GM12878 (cell line): ENCODE measurements at regions not wholly inside any gene's neighbourhood (a gene's known extent, or its start where the extent isn't known, plus 50 kb on each side); places are given as distances from the start of the nearest gene placed in this dataset.

Experiments
- ATAC-seq: fragments of 200-7000 bp; cut with Tn5 transposase; 3 replicates; pipeline ENCODE4 v1.9.1; 2020; ENCODE audit warnings: mild to moderate bottlenecking, moderate library complexity
- BruUV-seq: library from RNA; stranded (reverse); fragments of 400-500 nt; replicated peaks from 2 replicates; lab custom pipeline; 2021; lab: Mats Ljungman, UMichigan
- CTCF ChIA-PET: fragments of 300-600 bp; sonication (Branson Sonifier 250); formaldehyde crosslinking; extraction: SDS; loops from one replicate; lab custom pipeline; 2021; ENCODE audit warnings: inconsistent platforms; lab: Yijun Ruan, JAX
- POLR2A ChIA-PET: fragments of 350-600 bp; formaldehyde crosslinking; extraction: SDS; loops from one replicate; lab custom pipeline; 2021; ENCODE audit warnings: inconsistent platforms; lab: Charles Lee
- RAD21 ChIA-PET: fragments of 300-600 bp; sonication (Branson Sonifier 250); formaldehyde crosslinking; loops from one replicate; lab custom pipeline; 2023; ENCODE audit warnings: antibody characterized with exemption; ENCODE audit not compliant: unreplicated experiment; lab: Charles Lee
- SMC1A ChIA-PET: fragments of 300-600 bp; sonication (Branson Sonifier 250); formaldehyde crosslinking; loops from one replicate; lab custom pipeline; 2023; ENCODE audit not compliant: unreplicated experiment, uncharacterized antibody; lab: Charles Lee
- DNase-seq: peaks from one replicate; pipeline ENCODE4 v3.0.0-alpha.2; 2011; ENCODE audit warnings: low read depth, low spot score
- FAIRE-seq: peaks from 3 replicates; lab custom pipeline; 2011; peaks lifted over from hg19 to GRCh38; lab: Jason Lieb, UNC
- H2AFZ ChIP-seq: 2 replicates; pipeline ENCODE4 v1.6.0; 2011; ENCODE audit warnings: low read depth, low read length, control low read depth; ENCODE audit not compliant: control insufficient read depth
- H3K27ac ChIP-seq: 2 replicates; pipeline ENCODE4 v1.5.1; 2011; ENCODE audit warnings: control low read depth; ENCODE audit not compliant: control insufficient read depth, insufficient read depth
- H3K27me3 ChIP-seq, 2 experiments: replicated peaks in 1 of 2; 2 replicates each; pipeline versions ENCODE4 v1.6.0 to v1.6.1; 2011; ENCODE audit warnings: low read length in 1 of 2; ENCODE audit not compliant: control insufficient read depth in 2 of 2, insufficient read depth in 2 of 2
- H3K36me3 ChIP-seq, 2 experiments: 2 replicates each; pipeline ENCODE4 v1.5.1; 2011; ENCODE audit warnings: low read length in 1 of 2; ENCODE audit not compliant: control insufficient read depth in 2 of 2, insufficient read depth in 2 of 2
- H3K4me1 ChIP-seq: 2 replicates; pipeline ENCODE4 v1.6.1; 2011; ENCODE audit warnings: mild to moderate bottlenecking, low read length, moderate library complexity, mixed read lengths; ENCODE audit not compliant: control insufficient read depth, insufficient read depth
- H3K4me2 ChIP-seq: 2 replicates; pipeline ENCODE4 v1.6.0; 2011; ENCODE audit warnings: control low read depth; ENCODE audit not compliant: control insufficient read depth, insufficient read depth
- H3K4me3 ChIP-seq: fragments of 200-600 bp; sonication (generic); 2 replicates; pipeline ENCODE4 v1.5.1; 2016
- H3K79me2 ChIP-seq: 2 replicates; pipeline ENCODE4 v1.6.0; 2011; ENCODE audit warnings: low read length; ENCODE audit not compliant: control insufficient read depth, insufficient read depth
- H3K9ac ChIP-seq: 2 replicates; pipeline ENCODE4 v1.8.0; 2011; ENCODE audit warnings: low read length, control low read depth, mixed read lengths; ENCODE audit not compliant: control insufficient read depth, insufficient read depth
- H3K9me3 ChIP-seq: replicated peaks from 3 replicates; pipeline ENCODE4 v1.5.1; 2011; ENCODE audit warnings: mild to moderate bottlenecking, low read length; ENCODE audit not compliant: control insufficient read depth, insufficient read depth
- H4K20me1 ChIP-seq: 2 replicates; pipeline ENCODE4 v1.6.0; 2011; ENCODE audit not compliant: control insufficient read depth, insufficient read depth
- CHD2 ChIP-seq: IDR thresholded peaks from 2 replicates; pipeline ENCODE4 v1.6.1; 2011; ENCODE audit warnings: low read depth, low read length, improper control_type of control experiment, borderline replicate concordance
- CTCF ChIP-seq, 3 experiments: IDR thresholded peaks in 2 of 3; conservative IDR thresholded peaks in 1 of 3; 2 replicates each; pipeline ENCODE4 v1.5.1; 2011; ENCODE audit warnings: low read depth in 3 of 3, low read length in 3 of 3, mild to moderate bottlenecking in 3 of 3, control low read depth in 2 of 3, moderate library complexity in 2 of 3, inconsistent platforms in 1 of 3, mixed read lengths in 1 of 3; ENCODE audit not compliant: control insufficient read depth in 2 of 3, insufficient read depth in 1 of 3; ENCODE audit errors: extremely low read depth in 1 of 3
- E2F8 ChIP-seq: fragments of 450-650 bp; IDR thresholded peaks from 2 replicates; pipeline ENCODE4 v1.6.1; 2018; ENCODE audit warnings: mild to moderate bottlenecking, low read depth, moderate library complexity; ENCODE audit not compliant: partially characterized antibody
- EED ChIP-seq: sonication (generic); IDR thresholded peaks from 2 replicates; pipeline ENCODE4 v1.6.1; 2016; ENCODE audit warnings: antibody characterized with exemption, low read depth
- FOS ChIP-seq: IDR thresholded peaks from 3 replicates; pipeline ENCODE4 v1.6.1; 2011; ENCODE audit warnings: borderline replicate concordance; ENCODE audit not compliant: insufficient read length; ENCODE audit errors: extremely low read depth
- HCFC1 ChIP-seq: fragments of 150-350 bp; IDR thresholded peaks from 2 replicates; pipeline ENCODE4 v1.6.1; 2014; ENCODE audit warnings: low read length
- IRF4 ChIP-seq: IDR thresholded peaks from 2 replicates; pipeline ENCODE4 v1.6.1; 2011; ENCODE audit warnings: low read depth, low read length
- NR2C1 ChIP-seq: fragments of 450-650 bp; IDR thresholded peaks from 2 replicates; pipeline ENCODE4 v1.6.1; 2017; ENCODE audit warnings: antibody characterized with exemption, mild to moderate bottlenecking, moderate library complexity
- NR2C2 ChIP-seq: IDR thresholded peaks from 2 replicates; pipeline ENCODE4 v1.6.1; 2011; ENCODE audit warnings: borderline replicate concordance, low read depth; ENCODE audit not compliant: control insufficient read depth, insufficient read length
- SUPT20H ChIP-seq: IDR thresholded peaks from 2 replicates; pipeline ENCODE4 v1.6.1; 2011; ENCODE audit warnings: low read depth, mild to moderate bottlenecking, low read length, moderate library complexity, borderline replicate concordance; ENCODE audit not compliant: control insufficient read depth
- SUZ12 ChIP-seq: fragments of 200-600 bp; sonication (generic); IDR thresholded peaks from one replicate; pipeline ENCODE4 v1.6.1; 2018; ENCODE audit warnings: antibody characterized with exemption, mild to moderate bottlenecking; ENCODE audit not compliant: unreplicated experiment
- TCF3 ChIP-seq: IDR thresholded peaks from 2 replicates; pipeline ENCODE4 v1.6.1; 2012; ENCODE audit warnings: low read depth, mild to moderate bottlenecking, low read length, borderline replicate concordance; ENCODE audit not compliant: insufficient read depth
- TCF7 ChIP-seq: IDR thresholded peaks from 2 replicates; pipeline ENCODE4 v1.6.1; 2014; ENCODE audit warnings: antibody characterized with exemption, borderline replicate concordance
- WGBS: methylation state at CpG from one replicate; pipeline ENCODE4 v1.1.6; 2016; ENCODE audit warnings: low lambda C conversion rate; ENCODE audit not compliant: insufficient replicate concordance, insufficient coverage; ENCODE audit errors: missing lambda C conversion rate; 5-methylcytosine and 5-hydroxymethylcytosine counted together
- in situ Hi-C: fragments of 300-500 bp; cut with MboI; formaldehyde crosslinking; loops from 9 replicates; pipeline ENCODE4 v1.14.3; 2018; ENCODE audit warnings: mixed read lengths
- intact Hi-C: fragments of 100-400 bp; cut with micrococcal nuclease; formaldehyde crosslinking; loops from one replicate; pipeline ENCODE4 v1.14.2; 2022; ENCODE audit not compliant: unreplicated experiment
- TF ChIP-seq, protein P1 (sequence below): fragments of 450-650 bp; IDR thresholded peaks from 2 replicates; pipeline ENCODE4 v1.6.1; 2016; ENCODE audit warnings: mild to moderate bottlenecking

DNA sequence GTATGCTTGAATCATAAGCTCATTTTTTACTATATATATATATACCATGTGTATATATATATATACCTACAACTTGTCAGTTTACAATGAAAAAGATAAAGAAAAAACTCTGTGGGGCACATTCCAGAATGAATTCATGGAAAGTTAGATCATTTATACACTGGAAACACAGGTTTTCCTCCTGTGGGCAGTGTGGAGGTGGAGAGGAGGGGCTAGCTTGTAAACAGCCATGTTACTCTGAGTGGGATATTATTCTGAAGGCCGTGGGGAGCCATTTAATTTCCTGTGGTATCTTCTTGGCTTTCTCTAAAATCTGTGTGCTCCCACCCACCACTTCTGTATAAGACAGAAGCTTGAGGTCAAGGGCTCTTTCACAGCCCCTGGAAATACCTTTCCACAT, 273.4 kb upstream of the MTNR1B start:
- Histone ChIP-seq H3K79me2 (no peaks in the 10 kb centered on the region), H3K4me1 (no peaks in the 10 kb centered on the region), H3K4me2 (no peak overlapping the region), H3K27ac (no peak overlapping the region), H3K27me3 (no peaks in the 10 kb centered on the region), H2AFZ (no peak overlapping the region), H3K36me3 (no peaks in the 10 kb centered on the region), H3K9me3 (no peaks in the 10 kb centered on the region), H3K9ac (no peak overlapping the region), H4K20me1 (no peaks in the 10 kb centered on the region), H3K4me3 (no peak overlapping the region)
- RAD21 ChIA-PET: no interaction called here
- no peak for DNase-seq
- no peak for ATAC-seq
- WGBS: 10% methylated on average over 1 of the region's 1 CpG
- TF ChIP-seq TCF7 (no peak), NR2C1 (no peak), EED (no peak), SUPT20H (no peak), CTCF (IDR thresholded peaks at IDR 0.05 in 2 of 3, conservative IDR thresholded peaks at IDR 0.05 in 1 of 3; ENCODE audit: control insufficient read depth in 2 of 3, extremely low read depth in 1 of 3, insufficient read depth in 1 of 3, low read depth in 3 of 3, low read length in 3 of 3) (no peak), TCF3 (no peak), HCFC1 (no peak), FOS (no peak), IRF4 (no peak), NR2C2 (no peak), CHD2 (no peak), E2F8 (no peak), SUZ12 (no peak)
- TF ChIP-seq, protein P1, sequence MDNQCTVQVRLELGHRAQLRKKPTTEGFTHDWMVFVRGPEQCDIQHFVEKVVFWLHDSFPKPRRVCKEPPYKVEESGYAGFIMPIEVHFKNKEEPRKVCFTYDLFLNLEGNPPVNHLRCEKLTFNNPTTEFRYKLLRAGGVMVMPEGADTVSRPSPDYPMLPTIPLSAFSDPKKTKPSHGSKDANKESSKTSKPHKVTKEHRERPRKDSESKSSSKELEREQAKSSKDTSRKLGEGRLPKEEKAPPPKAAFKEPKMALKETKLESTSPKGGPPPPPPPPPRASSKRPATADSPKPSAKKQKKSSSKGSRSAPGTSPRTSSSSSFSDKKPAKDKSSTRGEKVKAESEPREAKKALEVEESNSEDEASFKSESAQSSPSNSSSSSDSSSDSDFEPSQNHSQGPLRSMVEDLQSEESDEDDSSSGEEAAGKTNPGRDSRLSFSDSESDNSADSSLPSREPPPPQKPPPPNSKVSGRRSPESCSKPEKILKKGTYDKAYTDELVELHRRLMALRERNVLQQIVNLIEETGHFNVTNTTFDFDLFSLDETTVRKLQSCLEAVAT: no peak
- POLR2A ChIA-PET: no interaction called here
- intact Hi-C loops: no loop called here
- BruUV-seq: no TSS peak
- CTCF ChIA-PET: interaction anchor here (1.1 kb wide), 1 partner anchor 16 kb away, joined by 3 read pairs; no protein-coding TSS in a partner anchor
- in situ Hi-C loops: no loop called here
- SMC1A ChIA-PET: interaction anchor here (0.7 to 1.2 kb wide), 2 partner anchors 15 to 29 kb away, joined by 3 to 4 read pairs; no protein-coding TSS in a partner anchor
- no peak for FAIRE-seq
